GM10266 (cell line): ENCODE measurements at regions not wholly inside any gene's neighbourhood (a gene's known extent, or its start where the extent isn't known, plus 50 kb on each side); places are given as distances from the start of the nearest gene placed in this dataset.

Experiments
- DNase-seq: peaks from one replicate; pipeline ENCODE4 v3.0.0; 2012; ENCODE audit errors: extremely low spot score
- TF ChIP-seq, protein P1 (sequence below): IDR thresholded peaks from 2 replicates; pipeline ENCODE4 v1.5.1; 2012; ENCODE audit warnings: mild to moderate bottlenecking, low read depth; ENCODE audit not compliant: control insufficient read depth, insufficient read depth; ENCODE audit errors: missing control alignments

DNA sequence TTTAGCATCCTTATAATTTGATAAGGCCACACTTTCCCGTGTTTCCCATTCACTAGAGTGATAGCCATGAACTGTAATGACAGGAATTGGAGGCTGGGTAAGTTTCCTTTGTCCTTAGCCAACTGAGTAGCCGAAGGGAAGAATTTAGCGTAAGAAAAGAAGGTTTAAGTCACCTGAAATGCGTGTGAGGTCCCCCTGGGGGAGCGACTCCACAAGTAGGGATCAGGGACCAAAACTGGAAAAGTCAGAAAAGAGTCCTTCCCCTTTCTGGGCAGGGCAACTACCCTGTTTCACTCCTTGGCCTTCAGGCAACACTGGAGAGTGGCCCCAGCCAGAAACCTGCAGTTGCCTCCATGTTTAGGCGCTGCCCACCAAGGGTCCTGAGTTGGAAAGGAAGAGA is 81.6 kb upstream of the MED14 start:
- TF ChIP-seq, protein P1, sequence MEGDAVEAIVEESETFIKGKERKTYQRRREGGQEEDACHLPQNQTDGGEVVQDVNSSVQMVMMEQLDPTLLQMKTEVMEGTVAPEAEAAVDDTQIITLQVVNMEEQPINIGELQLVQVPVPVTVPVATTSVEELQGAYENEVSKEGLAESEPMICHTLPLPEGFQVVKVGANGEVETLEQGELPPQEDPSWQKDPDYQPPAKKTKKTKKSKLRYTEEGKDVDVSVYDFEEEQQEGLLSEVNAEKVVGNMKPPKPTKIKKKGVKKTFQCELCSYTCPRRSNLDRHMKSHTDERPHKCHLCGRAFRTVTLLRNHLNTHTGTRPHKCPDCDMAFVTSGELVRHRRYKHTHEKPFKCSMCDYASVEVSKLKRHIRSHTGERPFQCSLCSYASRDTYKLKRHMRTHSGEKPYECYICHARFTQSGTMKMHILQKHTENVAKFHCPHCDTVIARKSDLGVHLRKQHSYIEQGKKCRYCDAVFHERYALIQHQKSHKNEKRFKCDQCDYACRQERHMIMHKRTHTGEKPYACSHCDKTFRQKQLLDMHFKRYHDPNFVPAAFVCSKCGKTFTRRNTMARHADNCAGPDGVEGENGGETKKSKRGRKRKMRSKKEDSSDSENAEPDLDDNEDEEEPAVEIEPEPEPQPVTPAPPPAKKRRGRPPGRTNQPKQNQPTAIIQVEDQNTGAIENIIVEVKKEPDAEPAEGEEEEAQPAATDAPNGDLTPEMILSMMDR = no peak
- DNase-seq = no peak

- TF ChIP-seq, protein P1 = no peak
- DNase-seq = no peak
Measured at GRCh38 chrX:40818236-40818635, 82.9 kb upstream of the MED14 start.

- TF ChIP-seq, protein P1 = no peak
- no peak for DNase-seq
Measured at GRCh38 chrX:40821780-40822179, 86.4 kb upstream of the MED14 start.

DNA sequence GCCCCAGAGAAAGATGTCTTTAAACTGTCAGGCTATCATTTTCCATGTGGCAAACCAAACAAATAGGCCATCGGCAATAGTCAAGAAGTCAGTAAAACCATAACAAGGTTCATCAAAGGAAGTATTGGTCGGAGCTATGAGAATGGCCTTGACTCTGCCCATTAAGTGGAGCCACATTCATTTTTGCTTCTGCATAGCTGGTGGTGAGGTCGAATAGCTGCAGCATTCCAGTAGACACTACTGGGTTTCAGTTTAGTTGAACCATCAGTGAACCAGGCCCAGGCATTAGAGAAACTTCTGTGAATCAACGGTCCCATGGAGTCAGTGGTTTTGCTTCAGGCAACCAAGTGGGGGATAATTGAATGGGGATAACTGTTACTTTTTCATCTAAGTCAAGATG is 92.0 kb upstream of the MED14 start:
- TF ChIP-seq, protein P1 = no peak
- DNase-seq = no peak

DNA sequence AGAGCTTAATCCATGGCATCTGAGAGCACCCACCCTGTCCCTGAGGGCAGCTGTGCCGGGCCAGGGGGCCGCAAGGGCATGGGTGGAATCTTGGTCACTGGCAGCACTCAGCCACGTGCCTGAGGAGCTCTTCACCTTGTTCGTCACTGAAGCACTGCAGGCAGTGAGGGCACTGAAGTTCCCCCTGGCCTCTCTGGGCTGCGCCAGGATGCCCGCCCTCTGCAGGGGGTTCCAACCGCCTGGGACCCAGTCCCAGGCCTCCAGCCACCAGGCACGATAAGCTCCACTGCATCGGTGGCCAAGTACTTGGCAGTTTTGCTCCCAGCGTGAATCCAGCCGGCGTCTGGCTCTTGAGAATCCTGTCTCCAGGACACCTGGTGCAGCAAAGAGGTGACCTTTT is 96.4 kb upstream of the MED14 start:
- DNase-seq = no peak
- TF ChIP-seq, protein P1 = no peak

GRCh38 chrX:40832723-40833122 is 97.4 kb upstream of the MED14 start:
- DNase-seq = no peak
- TF ChIP-seq, protein P1 = no peak

GRCh38 chrX:40834225-40834624 is 98.9 kb upstream of the MED14 start:
- no peak for DNase-seq
- TF ChIP-seq, protein P1 = no peak
